ENCODE measurements at regions not wholly inside any gene's neighbourhood (a gene's known extent, or its start where the extent isn't known, plus 50 kb on each side); places are given as distances from the start of the nearest gene placed in this dataset.

DNA sequence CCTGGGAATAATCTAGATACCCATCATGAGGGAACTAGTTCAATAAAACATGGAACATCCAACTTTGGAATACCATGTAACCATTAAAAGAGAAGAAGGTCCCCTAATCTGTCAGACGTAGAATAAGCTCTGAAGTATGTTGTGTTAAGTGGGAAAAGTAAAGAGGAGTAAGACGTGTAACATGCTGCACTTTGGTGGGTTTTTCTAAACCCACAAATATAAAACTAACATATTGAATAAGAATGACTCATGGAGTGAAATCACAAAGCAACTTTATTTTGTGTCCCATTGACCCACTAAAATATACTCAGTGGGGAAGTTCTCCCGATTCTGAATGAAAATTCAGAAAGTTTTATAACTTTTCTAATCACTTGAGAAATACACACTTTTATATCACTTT is 67.9 kb upstream of the PIK3R1 start:
- TF ChIP-seq, protein P1, sequence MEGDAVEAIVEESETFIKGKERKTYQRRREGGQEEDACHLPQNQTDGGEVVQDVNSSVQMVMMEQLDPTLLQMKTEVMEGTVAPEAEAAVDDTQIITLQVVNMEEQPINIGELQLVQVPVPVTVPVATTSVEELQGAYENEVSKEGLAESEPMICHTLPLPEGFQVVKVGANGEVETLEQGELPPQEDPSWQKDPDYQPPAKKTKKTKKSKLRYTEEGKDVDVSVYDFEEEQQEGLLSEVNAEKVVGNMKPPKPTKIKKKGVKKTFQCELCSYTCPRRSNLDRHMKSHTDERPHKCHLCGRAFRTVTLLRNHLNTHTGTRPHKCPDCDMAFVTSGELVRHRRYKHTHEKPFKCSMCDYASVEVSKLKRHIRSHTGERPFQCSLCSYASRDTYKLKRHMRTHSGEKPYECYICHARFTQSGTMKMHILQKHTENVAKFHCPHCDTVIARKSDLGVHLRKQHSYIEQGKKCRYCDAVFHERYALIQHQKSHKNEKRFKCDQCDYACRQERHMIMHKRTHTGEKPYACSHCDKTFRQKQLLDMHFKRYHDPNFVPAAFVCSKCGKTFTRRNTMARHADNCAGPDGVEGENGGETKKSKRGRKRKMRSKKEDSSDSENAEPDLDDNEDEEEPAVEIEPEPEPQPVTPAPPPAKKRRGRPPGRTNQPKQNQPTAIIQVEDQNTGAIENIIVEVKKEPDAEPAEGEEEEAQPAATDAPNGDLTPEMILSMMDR (IDR thresholded peaks at IDR 0.05; ENCODE audit: low read depth, low read length), result no peak
- DNase-seq (ENCODE audit: extremely low read depth, low read depth), result no peak

DNA sequence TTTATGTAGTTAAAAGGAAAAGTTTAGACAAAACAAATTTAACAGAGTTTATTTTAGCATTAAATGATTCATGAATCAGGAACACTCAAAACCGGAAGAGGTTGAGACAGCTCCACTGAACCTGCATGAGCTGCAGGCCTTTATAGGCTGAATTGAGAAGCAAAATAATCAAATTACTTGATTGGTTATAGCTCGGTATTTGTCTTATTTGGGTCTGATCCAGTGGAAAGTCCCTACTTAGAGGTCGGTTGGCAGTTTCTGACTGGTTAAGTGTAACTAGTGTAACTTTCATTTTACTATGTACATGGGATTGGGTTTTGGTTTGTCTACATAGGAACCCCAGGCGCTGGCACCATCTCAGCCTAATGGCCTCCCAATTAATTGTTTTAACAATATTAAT is 74.1 kb upstream of the PIK3R1 start:
- TF ChIP-seq, protein P1 (IDR thresholded peaks at IDR 0.05; ENCODE audit: low read depth, low read length), result no peak
- peak; percentile 31 for DNase-seq (ENCODE audit: extremely low read depth, low read depth)

DNA sequence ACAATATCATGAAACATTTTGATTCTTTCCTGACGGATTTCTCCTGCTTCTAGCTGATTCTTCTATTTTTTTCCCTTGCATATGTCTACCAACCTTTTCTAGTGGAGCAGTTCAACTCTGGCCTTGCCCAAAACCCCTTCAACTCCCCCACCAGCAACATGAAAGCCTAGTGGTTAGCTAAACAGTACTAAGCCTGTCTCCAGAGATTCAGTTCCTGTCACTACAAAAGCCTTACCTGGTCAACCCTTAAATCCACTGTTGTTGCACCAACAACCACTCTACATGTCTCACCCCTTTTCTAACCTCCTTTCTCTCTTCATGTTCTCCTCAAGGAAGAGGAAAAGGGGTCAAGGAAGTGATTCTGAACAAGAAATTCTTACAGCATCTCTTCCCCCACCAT is 74.8 kb upstream of the PIK3R1 start:
- no peak for DNase-seq (ENCODE audit: extremely low read depth, low read depth)
- TF ChIP-seq, protein P1 (IDR thresholded peaks at IDR 0.05; ENCODE audit: low read depth, low read length), result no peak

DNA sequence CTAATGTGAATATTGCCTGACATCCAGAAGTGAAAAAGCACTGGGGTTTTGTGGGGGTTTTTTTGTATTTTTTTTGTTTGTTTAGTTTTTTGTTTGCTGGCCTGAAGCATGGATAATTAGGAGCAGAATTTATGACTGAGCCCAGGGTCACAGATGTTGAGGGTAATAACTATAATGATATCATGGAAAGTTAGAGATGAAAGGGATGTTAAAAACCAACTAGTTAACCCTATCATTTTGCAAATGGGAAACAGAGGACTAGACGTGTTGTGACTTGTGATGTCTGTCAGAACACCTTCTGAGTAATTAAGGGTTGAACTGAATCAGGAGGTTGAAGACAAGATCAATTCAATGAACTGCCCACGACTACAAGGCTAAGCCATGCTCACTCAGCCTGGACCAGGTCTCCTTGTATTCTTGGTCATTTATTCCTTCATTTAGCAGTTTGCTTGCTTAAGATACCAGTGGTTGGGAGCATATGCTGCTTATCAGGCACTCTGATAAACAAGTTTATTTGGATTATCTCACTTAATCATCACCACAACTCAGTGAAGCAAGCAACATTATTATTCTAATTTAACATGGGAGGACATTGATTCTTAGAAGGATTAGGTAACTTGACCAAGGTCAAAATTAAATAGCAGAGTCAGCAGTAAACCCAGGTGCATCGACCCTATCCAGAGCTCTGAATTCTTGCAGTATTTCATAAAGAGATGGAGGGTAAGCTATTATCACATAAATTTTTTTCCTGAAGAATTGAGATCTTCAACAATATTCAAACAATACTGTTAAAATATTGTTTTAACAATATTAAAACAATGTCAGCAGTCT is 75.7 kb upstream of the PIK3R1 start:
- no peak for DNase-seq (ENCODE audit: extremely low read depth, low read depth)
- TF ChIP-seq, protein P1 (IDR thresholded peaks at IDR 0.05; ENCODE audit: low read depth, low read length), result no peak

DNA sequence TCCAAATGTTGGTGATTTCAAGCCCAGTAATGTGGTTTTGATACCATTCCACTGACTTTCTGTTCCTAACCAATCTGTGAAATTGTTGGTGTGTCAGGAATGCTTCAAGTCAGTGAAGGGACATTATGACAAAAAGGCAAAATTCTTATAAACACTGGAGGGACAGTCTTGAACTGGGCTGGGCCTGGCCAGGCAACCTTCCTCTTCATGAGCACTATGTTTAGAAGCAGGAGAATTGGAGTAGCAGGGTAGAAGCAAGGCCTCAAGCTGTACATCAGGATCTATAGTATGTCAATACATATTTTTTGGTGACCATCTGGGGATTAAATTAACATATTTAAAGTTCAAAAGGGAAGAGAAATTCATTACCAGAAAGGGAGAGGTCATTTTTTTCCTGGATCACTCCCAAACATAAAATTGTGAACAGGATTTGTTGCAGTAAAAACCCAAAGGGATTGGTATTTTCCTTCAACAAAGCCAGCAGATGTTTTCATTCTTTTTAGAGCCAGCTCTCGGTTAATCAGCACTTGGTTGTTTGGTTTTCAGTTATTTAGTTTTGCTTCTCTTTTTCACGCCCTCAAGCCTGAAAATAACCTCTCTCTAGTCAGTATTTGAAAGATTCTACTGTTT is 77.9 kb upstream of the PIK3R1 start:
- TF ChIP-seq, protein P1 (IDR thresholded peaks at IDR 0.05; ENCODE audit: low read depth, low read length), result no peak
- peak; percentile 61 for DNase-seq (ENCODE audit: extremely low read depth, low read depth)

DNA sequence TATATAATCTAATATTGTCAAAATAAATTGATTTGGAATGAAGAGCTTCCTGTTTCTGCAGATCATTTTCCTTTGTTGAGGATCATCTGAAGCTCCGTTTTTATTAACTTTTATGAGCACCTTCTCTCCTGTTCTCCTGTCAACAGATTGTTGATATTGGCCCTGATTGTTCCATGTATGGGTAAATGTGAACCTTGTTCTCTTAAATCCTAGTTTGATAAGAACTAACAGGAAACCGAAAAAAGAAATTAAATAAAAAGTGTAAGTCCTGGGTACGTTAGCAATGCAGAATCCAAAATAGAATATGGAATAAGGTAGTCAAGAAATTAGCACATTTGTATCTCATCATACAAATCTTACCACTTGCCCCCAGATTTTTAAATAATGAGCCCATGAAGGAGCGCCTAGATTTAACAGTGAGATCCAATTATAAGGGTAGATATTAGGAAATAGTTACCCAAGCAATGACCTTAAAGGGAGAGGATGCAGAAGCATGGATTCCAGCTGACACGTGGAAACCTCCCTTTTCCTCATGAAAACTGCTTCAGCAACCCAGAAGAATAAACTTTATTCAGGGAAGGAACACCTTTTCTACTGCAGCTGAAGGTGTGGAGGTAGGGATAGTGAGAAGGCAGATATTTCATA is 80.8 kb upstream of the PIK3R1 start:
- DNase-seq (ENCODE audit: extremely low read depth, low read depth), result no peak
- TF ChIP-seq, protein P1 (IDR thresholded peaks at IDR 0.05; ENCODE audit: low read depth, low read length), result no peak

Data from AG09319 (cell line).